ENCODE measurements at regions not wholly inside any gene's neighbourhood (a gene's known extent, or its start where the extent isn't known, plus 50 kb on each side); places are given as distances from the start of the nearest gene placed in this dataset.

GRCh38 chr16:86121374-86122010 is 222.5 kb downstream of the IRF8 start:
- no peak for DNase-seq

- DNase-seq: no peak
Measured at GRCh38 chr16:86122681-86123342, 223.8 kb downstream of the IRF8 start.

GRCh38 chr16:86124321-86124720 is 225.4 kb downstream of the IRF8 start:
- DNase-seq: no peak

GRCh38 chr16:86126891-86127290 is 227.9 kb downstream of the IRF8 start:
- no peak for DNase-seq

- DNase-seq: no peak
Measured at GRCh38 chr16:86127366-86127765, 228.4 kb downstream of the IRF8 start.

GRCh38 chr16:86128246-86128645 is 229.3 kb downstream of the IRF8 start:
- DNase-seq: no peak

GRCh38 chr16:86129541-86129940 is 230.6 kb downstream of the IRF8 start:
- no peak for DNase-seq

GRCh38 chr16:86133377-86133776 is 234.4 kb downstream of the IRF8 start:
- DNase-seq: no peak

GRCh38 chr16:86133847-86134375 is 234.9 kb downstream of the IRF8 start:
- no peak for DNase-seq

- DNase-seq: no peak
Measured at GRCh38 chr16:86134802-86135461, 236.0 kb downstream of the IRF8 start.

- no peak for DNase-seq
Measured at GRCh38 chr16:86137359-86137758, 238.4 kb downstream of the IRF8 start.

GRCh38 chr16:86138121-86139085 is 239.4 kb downstream of the IRF8 start:
- DNase-seq: no peak

- no peak for DNase-seq
Measured at GRCh38 chr16:86142801-86143236, 243.9 kb downstream of the IRF8 start.

GRCh38 chr16:86143666-86144065 is 244.7 kb downstream of the IRF8 start:
- no peak for DNase-seq

- no peak for DNase-seq
Measured at GRCh38 chr16:86145669-86146068, 246.7 kb downstream of the IRF8 start.

GRCh38 chr16:86150641-86151238 is 251.8 kb downstream of the IRF8 start:
- no peak for DNase-seq

GRCh38 chr16:86151239-86151851 is 252.4 kb downstream of the IRF8 start:
- no peak for DNase-seq

GRCh38 chr16:86156155-86156554 is 257.2 kb downstream of the IRF8 start:
- no peak for DNase-seq

- DNase-seq: no peak
Measured at GRCh38 chr16:86157616-86158247, 258.8 kb downstream of the IRF8 start.

GRCh38 chr16:86158688-86159360 is 259.9 kb downstream of the IRF8 start:
- DNase-seq: no peak

GRCh38 chr16:86165479-86165878 is 266.5 kb downstream of the IRF8 start:
- DNase-seq: no peak

Data from activated CD8-positive, alpha-beta memory T cell treated with anti-CD3 and anti-CD28 coated beads, Interleukin-2, amount 50 U/mL, for 4 hours (primary cell).